NOMO-1 treated with DMSO at 0.1 percent for 48 hours (cell line): ENCODE measurements at regions not wholly inside any gene's neighbourhood (a gene's known extent, or its start where the extent isn't known, plus 50 kb on each side); places are given as distances from the start of the nearest gene placed in this dataset.
"Not testable (repeated sequence)": the region's sequence is repeated elsewhere in the genome, so short reads cannot be mapped to it uniquely, and the experiment has no call there.

Source experiments
- DNase-seq: peaks from one replicate; lab custom pipeline; 2025; ENCODE audit not compliant: unreplicated experiment; lab: John Stamatoyannopoulos, UW

GRCh38 chr5:34261020-34261419 lies 218.0 kb upstream of the C1QTNF3 start:
- DNase-seq, result not testable (repeated sequence)

- DNase-seq, result not testable (repeated sequence)
Observed at GRCh38 chr5:34266151-34266550, 223.1 kb upstream of the C1QTNF3 start.

- DNase-seq, result not testable (repeated sequence)
Observed at GRCh38 chr5:34296759-34297158, 253.7 kb upstream of the C1QTNF3 start.

GRCh38 chr5:34329201-34329600 lies 286.2 kb upstream of the C1QTNF3 start:
- not testable (repeated sequence) for DNase-seq

- not testable (repeated sequence) for DNase-seq
Observed at GRCh38 chr5:34329611-34330108, 286.6 kb upstream of the C1QTNF3 start.

GRCh38 chr5:34331928-34332454 lies 289.0 kb upstream of the C1QTNF3 start:
- DNase-seq, result not testable (repeated sequence)

GRCh38 chr5:34339408-34340001 lies 296.5 kb upstream of the C1QTNF3 start:
- not testable (repeated sequence) for DNase-seq

GRCh38 chr5:34354440-34354839 lies 301.7 kb upstream of the RAI14 start:
- not testable (repeated sequence) for DNase-seq

- DNase-seq, result not testable (repeated sequence)
Observed at GRCh38 chr5:34371417-34371816, 284.7 kb upstream of the RAI14 start.

- DNase-seq, result not testable (repeated sequence)
Observed at GRCh38 chr5:34371817-34372216, 284.3 kb upstream of the RAI14 start.

- DNase-seq, result not testable (repeated sequence)
Observed at GRCh38 chr5:34372739-34373138, 283.4 kb upstream of the RAI14 start.

- DNase-seq, result not testable (repeated sequence)
Observed at GRCh38 chr5:34377651-34378050, 278.5 kb upstream of the RAI14 start.

- not testable (repeated sequence) for DNase-seq
Observed at GRCh38 chr5:34378498-34378897, 277.6 kb upstream of the RAI14 start.

- DNase-seq, result not testable (repeated sequence)
Observed at GRCh38 chr5:34388754-34389153, 267.4 kb upstream of the RAI14 start.

GRCh38 chr5:34409373-34409772 lies 246.8 kb upstream of the RAI14 start:
- no peak for DNase-seq

GRCh38 chr5:34410411-34411139 lies 245.6 kb upstream of the RAI14 start:
- DNase-seq, result no peak

GRCh38 chr5:34411470-34412346 lies 244.4 kb upstream of the RAI14 start:
- no peak for DNase-seq

- no peak for DNase-seq
Observed at GRCh38 chr5:34412736-34413135, 243.4 kb upstream of the RAI14 start.

GRCh38 chr5:34415559-34416198 lies 240.4 kb upstream of the RAI14 start:
- DNase-seq, result no peak

GRCh38 chr5:34416501-34417008 lies 239.6 kb upstream of the RAI14 start:
- no peak for DNase-seq
